ENCODE measurements at regions not wholly inside any gene's neighbourhood (a gene's known extent, or its start where the extent isn't known, plus 50 kb on each side); places are given as distances from the start of the nearest gene placed in this dataset.

- Histone ChIP-seq H3K27ac (ENCODE audit: low read depth, low read length) (no peak overlapping the region), H3K4me3 (ENCODE audit: low read depth, low read length) (no peak overlapping the region), H3K9me3 (ENCODE audit: control insufficient read depth, insufficient read depth, low read length) (no peaks in the 10 kb centered on the region), H3K27me3 (ENCODE audit: control insufficient read depth, insufficient read depth, low read length) (no peaks in the 10 kb centered on the region)
- ChIA-PET POLR2A (no interaction called here), CTCF (no interaction called here)
- TF ChIP-seq, protein P1, sequence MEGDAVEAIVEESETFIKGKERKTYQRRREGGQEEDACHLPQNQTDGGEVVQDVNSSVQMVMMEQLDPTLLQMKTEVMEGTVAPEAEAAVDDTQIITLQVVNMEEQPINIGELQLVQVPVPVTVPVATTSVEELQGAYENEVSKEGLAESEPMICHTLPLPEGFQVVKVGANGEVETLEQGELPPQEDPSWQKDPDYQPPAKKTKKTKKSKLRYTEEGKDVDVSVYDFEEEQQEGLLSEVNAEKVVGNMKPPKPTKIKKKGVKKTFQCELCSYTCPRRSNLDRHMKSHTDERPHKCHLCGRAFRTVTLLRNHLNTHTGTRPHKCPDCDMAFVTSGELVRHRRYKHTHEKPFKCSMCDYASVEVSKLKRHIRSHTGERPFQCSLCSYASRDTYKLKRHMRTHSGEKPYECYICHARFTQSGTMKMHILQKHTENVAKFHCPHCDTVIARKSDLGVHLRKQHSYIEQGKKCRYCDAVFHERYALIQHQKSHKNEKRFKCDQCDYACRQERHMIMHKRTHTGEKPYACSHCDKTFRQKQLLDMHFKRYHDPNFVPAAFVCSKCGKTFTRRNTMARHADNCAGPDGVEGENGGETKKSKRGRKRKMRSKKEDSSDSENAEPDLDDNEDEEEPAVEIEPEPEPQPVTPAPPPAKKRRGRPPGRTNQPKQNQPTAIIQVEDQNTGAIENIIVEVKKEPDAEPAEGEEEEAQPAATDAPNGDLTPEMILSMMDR (IDR thresholded peaks at IDR 0.05; ENCODE audit: low read depth, low read length): no peak
- no peak for DNase-seq (ENCODE audit: low read depth, low spot score)
These were observed 659.9 kb downstream of the ISL1 start for GRCh38 chr5:52043137-52043536.

- H3K4me3 ChIP-seq (ENCODE audit: low read depth, low read length): no peak overlapping the region
- no peak for DNase-seq (ENCODE audit: low read depth, low spot score)
- ChIA-PET CTCF (no interaction called here), POLR2A (no interaction called here)
- no peaks in the 10 kb centered on the region for H3K9me3 ChIP-seq (ENCODE audit: control insufficient read depth, insufficient read depth, low read length)
- TF ChIP-seq, protein P1 (IDR thresholded peaks at IDR 0.05; ENCODE audit: low read depth, low read length): no peak
- H3K27ac ChIP-seq (ENCODE audit: low read depth, low read length): no peak overlapping the region
- H3K27me3 ChIP-seq (ENCODE audit: control insufficient read depth, insufficient read depth, low read length): no peaks in the 10 kb centered on the region
These were observed 660.3 kb downstream of the ISL1 start for GRCh38 chr5:52043543-52043942.

DNA sequence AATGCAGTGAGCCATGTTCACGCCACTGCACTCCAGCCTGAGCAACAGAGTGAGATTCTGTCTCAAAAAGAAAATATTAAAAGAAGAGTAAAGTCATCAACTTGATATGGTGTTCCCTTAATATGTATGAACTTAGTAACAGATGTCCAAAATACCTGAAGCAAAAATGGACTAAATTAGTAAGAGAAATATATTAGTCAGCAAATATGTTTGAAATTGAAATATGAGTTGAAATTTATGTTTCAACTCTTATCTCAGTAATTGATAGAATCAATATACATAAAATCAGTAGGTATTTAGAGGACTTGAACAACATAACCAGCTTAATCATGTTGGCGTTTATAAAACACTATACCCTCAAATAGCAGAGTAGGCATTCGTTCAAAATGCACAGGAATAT is 668.5 kb downstream of the ISL1 start:
- Histone ChIP-seq H3K4me3 (ENCODE audit: low read depth, low read length) (no peak overlapping the region), H3K27ac (ENCODE audit: low read depth, low read length) (no peak overlapping the region), H3K27me3 (ENCODE audit: control insufficient read depth, insufficient read depth, low read length) (no peaks in the 10 kb centered on the region), H3K9me3 (ENCODE audit: control insufficient read depth, insufficient read depth, low read length) (no peaks in the 10 kb centered on the region)
- no peak for DNase-seq (ENCODE audit: low read depth, low spot score)
- ChIA-PET POLR2A (no interaction called here), CTCF (no interaction called here)
- TF ChIP-seq, protein P1 (IDR thresholded peaks at IDR 0.05; ENCODE audit: low read depth, low read length): no peak

DNA sequence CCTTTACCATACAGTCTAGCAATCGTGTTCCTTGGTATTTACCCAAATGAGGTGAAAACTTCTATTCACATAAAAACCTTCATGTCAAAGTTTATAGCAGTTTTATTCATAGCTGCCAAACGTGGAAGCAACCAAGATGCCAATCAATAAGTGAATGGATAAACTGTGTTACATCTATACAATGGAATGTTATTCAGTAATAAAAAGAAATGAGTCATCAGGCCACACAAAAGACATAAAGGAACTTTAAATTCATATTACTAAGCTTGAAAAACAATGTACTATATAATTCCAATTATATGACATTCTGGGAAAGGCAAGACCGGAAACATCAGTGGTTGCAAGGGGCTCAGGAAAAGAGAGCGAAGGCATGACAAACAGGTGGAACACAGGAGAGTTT is 679.9 kb downstream of the ISL1 start:
- CTCF ChIA-PET: no interaction called here
- TF ChIP-seq, protein P1 (IDR thresholded peaks at IDR 0.05; ENCODE audit: low read depth, low read length): no peak
- no peaks in the 10 kb centered on the region for H3K27me3 ChIP-seq (ENCODE audit: control insufficient read depth, insufficient read depth, low read length)
- no peak for DNase-seq (ENCODE audit: low read depth, low spot score)
- H3K4me3 ChIP-seq (ENCODE audit: low read depth, low read length): no peak overlapping the region
- no peaks in the 10 kb centered on the region for H3K9me3 ChIP-seq (ENCODE audit: control insufficient read depth, insufficient read depth, low read length)
- H3K27ac ChIP-seq (ENCODE audit: low read depth, low read length): no peak overlapping the region
- POLR2A ChIA-PET: no interaction called here

GRCh38 chr5:52065182-52065581 is 681.9 kb downstream of the ISL1 start:
- TF ChIP-seq, protein P1 (IDR thresholded peaks at IDR 0.05; ENCODE audit: low read depth, low read length): no peak
- H3K9me3 ChIP-seq (ENCODE audit: control insufficient read depth, insufficient read depth, low read length): no peaks in the 10 kb centered on the region
- no peaks in the 10 kb centered on the region for H3K27me3 ChIP-seq (ENCODE audit: control insufficient read depth, insufficient read depth, low read length)
- H3K4me3 ChIP-seq (ENCODE audit: low read depth, low read length): no peak overlapping the region
- ChIA-PET POLR2A (no interaction called here), CTCF (no interaction called here)
- no peak overlapping the region for H3K27ac ChIP-seq (ENCODE audit: low read depth, low read length)
- DNase-seq (ENCODE audit: low read depth, low spot score): no peak
